SU-DHL-6 (cell line): ENCODE measurements at regions not wholly inside any gene's neighbourhood (a gene's known extent, or its start where the extent isn't known, plus 50 kb on each side); places are given as distances from the start of the nearest gene placed in this dataset.

Experiments used
- EZH2phosphoT487 ChIP-seq: fragments of 200-600 bp; sonication (generic), shearing (Covaris generic); conservative IDR thresholded peaks from 2 replicates; pipeline ENCODE4 v1.6.1; 2018; ENCODE audit warnings: mild to moderate bottlenecking, antibody characterized with exemption, low read length, moderate library complexity, mixed read lengths
- TF ChIP-seq, protein P1 (sequence below): fragments of 200-600 bp; sonication (generic); IDR thresholded peaks from one replicate; pipeline ENCODE4 v1.5.1; 2017; ENCODE audit warnings: antibody characterized with exemption, mild to moderate bottlenecking, low read length, moderate library complexity; ENCODE audit not compliant: insufficient read depth, poor library complexity, severe bottlenecking

DNA sequence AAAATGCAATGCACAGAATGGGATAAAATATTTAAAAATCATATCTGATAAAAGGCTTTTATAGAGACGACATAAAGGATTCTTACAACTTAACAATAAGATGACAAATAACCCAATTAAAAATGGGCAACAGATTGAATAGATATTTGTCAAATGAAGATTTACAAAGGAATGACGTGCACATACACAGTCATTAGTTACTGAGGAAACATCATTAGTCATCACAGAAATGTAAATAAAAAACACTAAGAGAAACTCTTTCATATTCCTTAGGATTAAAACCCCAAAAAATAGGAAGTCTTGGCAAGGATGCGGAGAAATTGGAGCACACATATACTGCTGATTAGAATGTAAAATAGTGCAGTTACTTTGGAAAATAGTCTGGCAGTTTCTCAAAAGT, 1886.0 kb upstream of the CDH6 start:
- TF ChIP-seq EZH2phosphoT487 = no peak
- TF ChIP-seq, protein P1, sequence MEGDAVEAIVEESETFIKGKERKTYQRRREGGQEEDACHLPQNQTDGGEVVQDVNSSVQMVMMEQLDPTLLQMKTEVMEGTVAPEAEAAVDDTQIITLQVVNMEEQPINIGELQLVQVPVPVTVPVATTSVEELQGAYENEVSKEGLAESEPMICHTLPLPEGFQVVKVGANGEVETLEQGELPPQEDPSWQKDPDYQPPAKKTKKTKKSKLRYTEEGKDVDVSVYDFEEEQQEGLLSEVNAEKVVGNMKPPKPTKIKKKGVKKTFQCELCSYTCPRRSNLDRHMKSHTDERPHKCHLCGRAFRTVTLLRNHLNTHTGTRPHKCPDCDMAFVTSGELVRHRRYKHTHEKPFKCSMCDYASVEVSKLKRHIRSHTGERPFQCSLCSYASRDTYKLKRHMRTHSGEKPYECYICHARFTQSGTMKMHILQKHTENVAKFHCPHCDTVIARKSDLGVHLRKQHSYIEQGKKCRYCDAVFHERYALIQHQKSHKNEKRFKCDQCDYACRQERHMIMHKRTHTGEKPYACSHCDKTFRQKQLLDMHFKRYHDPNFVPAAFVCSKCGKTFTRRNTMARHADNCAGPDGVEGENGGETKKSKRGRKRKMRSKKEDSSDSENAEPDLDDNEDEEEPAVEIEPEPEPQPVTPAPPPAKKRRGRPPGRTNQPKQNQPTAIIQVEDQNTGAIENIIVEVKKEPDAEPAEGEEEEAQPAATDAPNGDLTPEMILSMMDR = no peak
